ENCODE measurements at regions not wholly inside any gene's neighbourhood (a gene's known extent, or its start where the extent isn't known, plus 50 kb on each side); places are given as distances from the start of the nearest gene placed in this dataset.

GRCh38 chr6:50288881-50289280 lies 239.2 kb upstream of the DEFB112 start:
- no peak for TF ChIP-seq CTCF (IDR thresholded peaks at IDR 0.05; ENCODE audit: insufficient read depth, low read length, poor library complexity, severe bottlenecking)
- Histone ChIP-seq H3K4me3 (replicated peaks; ENCODE audit: low read depth, low read length) (no peak overlapping the region), H3K27me3 (replicated peaks; ENCODE audit: control insufficient read depth, insufficient read depth, low read length) (no peaks in the 10 kb centered on the region), H3K36me3 (ENCODE audit: control insufficient read depth, insufficient read depth, low read length) (no peaks in the 10 kb centered on the region)
- no peak for DNase-seq (ENCODE audit: extremely low read depth, insufficient read length)

GRCh38 chr6:50289366-50289765 lies 239.6 kb upstream of the DEFB112 start:
- DNase-seq (ENCODE audit: extremely low read depth, insufficient read length), result no peak
- Histone ChIP-seq H3K4me3 (replicated peaks; ENCODE audit: low read depth, low read length) (no peak overlapping the region), H3K36me3 (ENCODE audit: control insufficient read depth, insufficient read depth, low read length) (no peaks in the 10 kb centered on the region), H3K27me3 (replicated peaks; ENCODE audit: control insufficient read depth, insufficient read depth, low read length) (no peaks in the 10 kb centered on the region)
- TF ChIP-seq CTCF (IDR thresholded peaks at IDR 0.05; ENCODE audit: insufficient read depth, low read length, poor library complexity, severe bottlenecking), result no peak

GRCh38 chr6:50301307-50301706 lies 251.6 kb upstream of the DEFB112 start:
- no peak for DNase-seq (ENCODE audit: extremely low read depth, insufficient read length)
- TF ChIP-seq CTCF (IDR thresholded peaks at IDR 0.05; ENCODE audit: insufficient read depth, low read length, poor library complexity, severe bottlenecking), result no peak
- no peaks in the 10 kb centered on the region for H3K36me3 ChIP-seq (ENCODE audit: control insufficient read depth, insufficient read depth, low read length)
- H3K4me3 ChIP-seq (replicated peaks; ENCODE audit: low read depth, low read length), result no peak overlapping the region
- H3K27me3 ChIP-seq (replicated peaks; ENCODE audit: control insufficient read depth, insufficient read depth, low read length), result no peaks in the 10 kb centered on the region

- no peaks in the 10 kb centered on the region for H3K36me3 ChIP-seq (ENCODE audit: control insufficient read depth, insufficient read depth, low read length)
- no peak for DNase-seq (ENCODE audit: extremely low read depth, insufficient read length)
- no peaks in the 10 kb centered on the region for H3K27me3 ChIP-seq (replicated peaks; ENCODE audit: control insufficient read depth, insufficient read depth, low read length)
- H3K4me3 ChIP-seq (replicated peaks; ENCODE audit: low read depth, low read length), result no peak overlapping the region
- TF ChIP-seq CTCF (IDR thresholded peaks at IDR 0.05; ENCODE audit: insufficient read depth, low read length, poor library complexity, severe bottlenecking), result no peak
Measured at GRCh38 chr6:50305660-50306059, 255.9 kb upstream of the DEFB112 start.

GRCh38 chr6:50318536-50318935 lies 268.8 kb upstream of the DEFB112 start:
- no peak for TF ChIP-seq CTCF (IDR thresholded peaks at IDR 0.05; ENCODE audit: insufficient read depth, low read length, poor library complexity, severe bottlenecking)
- no peak overlapping the region for H3K4me3 ChIP-seq (replicated peaks; ENCODE audit: low read depth, low read length)
- no peaks in the 10 kb centered on the region for H3K27me3 ChIP-seq (replicated peaks; ENCODE audit: control insufficient read depth, insufficient read depth, low read length)
- no peak for DNase-seq (ENCODE audit: extremely low read depth, insufficient read length)
- H3K36me3 ChIP-seq (ENCODE audit: control insufficient read depth, insufficient read depth, low read length), result no peaks in the 10 kb centered on the region

GRCh38 chr6:50330347-50330746 lies 280.6 kb upstream of the DEFB112 start:
- no peak for TF ChIP-seq CTCF (IDR thresholded peaks at IDR 0.05; ENCODE audit: insufficient read depth, low read length, poor library complexity, severe bottlenecking)
- Histone ChIP-seq H3K4me3 (replicated peaks; ENCODE audit: low read depth, low read length) (no peak overlapping the region), H3K27me3 (replicated peaks; ENCODE audit: control insufficient read depth, insufficient read depth, low read length) (no peaks in the 10 kb centered on the region), H3K36me3 (ENCODE audit: control insufficient read depth, insufficient read depth, low read length) (no peaks in the 10 kb centered on the region)
- DNase-seq (ENCODE audit: extremely low read depth, insufficient read length), result no peak

Data from GM06990 (cell line).